ENCODE measurements at regions not wholly inside any gene's neighbourhood (a gene's known extent, or its start where the extent isn't known, plus 50 kb on each side); places are given as distances from the start of the nearest gene placed in this dataset.
"Not testable (repeated sequence)": the region's sequence is repeated elsewhere in the genome, so short reads cannot be mapped to it uniquely, and the experiment has no call there.

DNA sequence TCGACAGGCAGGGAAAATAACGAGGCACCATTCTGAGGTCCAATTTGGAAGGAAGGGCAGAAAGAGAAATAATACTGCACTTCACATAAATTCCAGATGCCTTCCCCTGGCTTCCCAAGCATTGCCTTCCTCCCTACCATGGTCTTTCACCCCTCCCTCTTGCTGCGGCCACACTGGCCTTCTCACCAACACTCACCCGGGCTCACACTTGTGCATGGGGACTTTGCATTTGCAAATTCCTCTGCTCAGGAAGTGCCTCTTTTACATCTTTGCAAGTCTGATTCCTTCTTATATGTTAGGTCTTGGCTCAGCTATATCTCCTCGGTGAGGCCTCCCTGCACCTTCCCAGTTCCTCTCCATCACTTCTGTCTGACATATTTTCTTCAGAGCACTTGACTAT lies 199.4 kb downstream of the CHIC2 start:
- FAIRE-seq: no peak

DNA sequence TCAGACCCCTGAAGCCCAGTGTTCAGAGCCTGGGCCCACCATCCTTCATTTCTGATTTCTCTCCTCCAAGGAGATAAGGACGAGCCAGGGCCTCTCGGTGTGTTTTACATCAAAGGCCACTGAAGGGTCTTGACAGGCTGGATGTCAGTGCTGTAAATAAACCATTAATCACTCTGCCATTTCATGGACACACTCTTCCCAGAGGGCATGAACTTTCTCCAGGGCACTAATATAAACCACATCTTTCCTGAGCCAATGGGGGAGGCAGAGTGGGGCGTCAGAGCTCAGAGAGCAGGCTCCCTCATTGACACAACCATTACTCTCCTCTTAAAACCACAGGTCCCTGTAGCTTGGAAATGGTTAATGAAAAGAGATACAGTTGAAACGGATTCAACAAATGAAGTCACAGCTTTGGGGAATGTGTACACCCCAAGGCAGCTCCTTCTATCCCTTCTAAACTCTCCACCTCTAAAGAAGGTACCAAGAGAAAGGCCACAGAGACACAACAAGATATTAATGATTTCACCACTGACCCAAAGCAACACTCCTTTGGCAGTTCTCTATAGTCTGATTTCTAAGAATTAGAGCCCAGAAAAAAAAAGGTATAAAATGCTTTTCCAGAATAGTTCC lies 200.6 kb downstream of the CHIC2 start:
- FAIRE-seq: no peak

- FAIRE-seq: no peak
Observed at GRCh38 chr4:53863158-53863557, 201.2 kb downstream of the CHIC2 start.

DNA sequence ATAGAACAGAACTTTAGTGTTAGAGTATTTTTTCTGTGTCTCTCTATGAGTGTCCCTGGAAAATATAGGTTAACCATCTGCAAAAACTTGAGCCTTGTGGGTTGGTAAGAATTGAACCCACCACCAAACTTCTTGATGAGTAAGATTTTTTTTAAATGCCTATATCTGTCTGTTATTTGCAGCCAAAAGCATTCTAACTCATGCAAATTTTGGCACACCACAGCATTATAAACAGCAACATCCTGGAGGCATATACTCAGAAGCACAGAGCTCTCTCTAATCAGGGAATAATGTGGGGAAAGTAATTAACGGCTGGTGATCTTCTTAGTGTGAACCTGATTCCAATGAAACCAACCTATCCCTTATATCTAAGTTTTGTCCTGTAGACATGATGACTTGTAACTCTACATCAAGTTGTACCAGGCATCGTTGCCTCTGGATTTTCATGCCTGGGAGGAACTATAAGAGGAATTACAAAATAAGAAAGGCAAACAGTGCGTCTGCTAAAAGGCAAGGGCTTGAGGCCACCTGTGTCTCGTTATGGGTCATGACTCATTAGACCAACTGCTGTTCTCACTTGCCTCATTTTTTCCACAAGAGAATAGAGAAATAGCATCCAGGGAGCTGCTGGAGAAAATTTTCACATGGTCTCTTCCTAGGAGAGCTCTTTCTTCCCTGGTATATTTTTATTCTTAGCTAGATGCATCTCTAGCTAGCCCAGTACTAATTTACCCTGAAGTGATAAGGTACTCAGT lies 202.4 kb downstream of the CHIC2 start:
- no peak for FAIRE-seq

- no peak for FAIRE-seq
Observed at GRCh38 chr4:53859305-53859704, 205.1 kb downstream of the CHIC2 start.

DNA sequence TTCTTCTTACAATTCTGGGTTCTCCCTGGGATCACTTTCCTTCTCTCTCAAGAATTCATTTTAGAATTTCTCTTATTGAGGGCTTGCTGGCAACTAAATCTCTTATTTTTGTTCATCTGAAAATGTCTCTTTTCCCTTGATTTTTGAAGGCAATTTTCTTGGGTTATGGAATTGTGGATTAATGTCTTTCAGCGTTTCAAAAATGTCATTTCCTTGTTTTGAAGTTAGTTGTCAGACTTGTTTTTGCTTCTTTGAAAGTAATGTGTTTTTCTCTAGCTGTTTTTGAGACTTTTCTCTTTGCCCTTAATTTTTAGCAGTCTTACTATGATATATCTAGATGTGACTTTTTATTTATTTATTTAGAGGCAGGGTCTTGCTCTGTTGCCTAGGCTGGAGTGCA lies 205.7 kb downstream of the CHIC2 start:
- FAIRE-seq: no peak

DNA sequence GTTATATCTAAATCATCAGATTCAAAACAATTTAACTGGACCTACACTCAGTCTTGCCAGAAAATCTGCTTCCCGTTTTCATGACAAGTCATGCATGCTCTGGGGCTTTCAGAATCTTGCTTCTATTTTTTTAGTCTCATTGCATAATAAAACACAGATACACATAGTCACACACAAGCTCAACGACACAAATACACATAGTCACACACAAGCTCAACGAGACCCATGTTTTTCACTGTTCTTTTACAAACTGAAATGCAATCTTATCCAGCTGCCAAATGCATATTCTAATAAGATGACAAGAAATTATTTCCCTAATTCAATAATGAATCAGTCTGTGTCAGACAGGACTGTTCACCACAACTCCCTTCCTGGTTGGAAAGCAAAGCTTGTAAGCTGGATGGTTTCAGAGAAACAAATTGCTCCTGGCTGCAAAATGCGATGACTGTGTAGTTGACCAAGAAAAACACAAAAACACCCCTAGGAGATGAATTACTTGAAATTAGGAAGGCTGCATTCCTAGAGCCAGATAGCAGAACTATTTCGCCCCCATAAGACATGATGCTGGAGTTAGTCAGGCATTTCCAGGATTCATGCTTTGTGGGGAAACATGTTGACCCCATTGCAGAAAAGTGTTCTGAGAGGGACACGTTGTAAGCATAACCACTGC lies 208.7 kb downstream of the CHIC2 start:
- FAIRE-seq: no peak

GRCh38 chr4:53854991-53855568 lies 209.3 kb downstream of the CHIC2 start:
- no peak for FAIRE-seq

- FAIRE-seq: no peak
Observed at GRCh38 chr4:53852343-53852742, 212.1 kb downstream of the CHIC2 start.

DNA sequence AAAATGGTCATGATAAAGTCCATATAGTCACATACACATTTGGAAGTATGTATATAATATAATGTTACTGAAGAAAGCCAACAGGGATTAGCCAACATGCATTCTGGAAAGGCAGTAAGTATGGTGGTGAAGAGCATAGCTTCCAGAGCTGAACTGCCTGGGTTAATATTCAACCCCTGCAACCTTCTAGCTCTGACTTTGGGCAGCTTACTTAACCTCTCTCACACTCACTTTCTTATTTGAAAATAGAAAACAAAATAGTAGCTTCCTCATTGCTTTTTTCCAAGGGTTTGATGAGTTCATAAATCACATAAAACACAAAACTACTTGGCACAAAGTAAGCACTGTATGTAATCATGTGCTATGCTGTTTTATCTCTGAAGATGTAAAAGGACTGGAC lies 216.4 kb downstream of the CHIC2 start:
- FAIRE-seq: no peak

- no peak for FAIRE-seq
Observed at GRCh38 chr4:53844551-53844950, 219.9 kb downstream of the CHIC2 start.

GRCh38 chr4:53844133-53844532 lies 220.3 kb downstream of the CHIC2 start:
- no peak for FAIRE-seq

- no peak for FAIRE-seq
Observed at GRCh38 chr4:53841711-53842110, 222.7 kb downstream of the CHIC2 start.

GRCh38 chr4:53840643-53841042 lies 223.8 kb downstream of the CHIC2 start:
- no peak for FAIRE-seq

- not testable (repeated sequence) for FAIRE-seq
Observed at GRCh38 chr4:53833302-53834003, 231.0 kb downstream of the CHIC2 start.

GRCh38 chr4:53832549-53832948 lies 231.9 kb downstream of the CHIC2 start:
- FAIRE-seq: no peak

DNA sequence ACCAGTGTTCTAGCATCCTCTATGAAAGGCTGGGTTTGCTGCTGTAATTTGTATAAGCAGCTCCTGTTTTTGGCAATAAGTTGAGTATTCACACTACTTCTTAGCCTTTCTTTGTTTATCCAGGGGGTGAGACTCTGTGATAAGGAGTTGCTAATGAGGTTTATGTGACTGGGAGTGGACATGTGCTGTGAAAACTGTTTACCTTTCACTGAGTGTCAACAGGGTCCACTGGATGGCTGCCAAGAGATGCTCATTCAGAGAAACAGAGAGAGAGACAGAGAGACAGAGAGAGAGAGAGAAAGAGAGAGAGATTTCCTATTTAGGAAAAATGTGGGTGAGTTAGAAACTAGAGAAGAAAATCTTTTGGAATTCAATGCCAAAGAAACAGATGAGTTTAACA lies 233.9 kb downstream of the CHIC2 start:
- FAIRE-seq: no peak

- no peak for FAIRE-seq
Observed at GRCh38 chr4:53821179-53821851, 230.0 kb upstream of the LNX1 start.

- no peak for FAIRE-seq
Observed at GRCh38 chr4:53818104-53818503, 226.8 kb upstream of the LNX1 start.

- no peak for FAIRE-seq
Observed at GRCh38 chr4:53816561-53816960, 225.3 kb upstream of the LNX1 start.

DNA sequence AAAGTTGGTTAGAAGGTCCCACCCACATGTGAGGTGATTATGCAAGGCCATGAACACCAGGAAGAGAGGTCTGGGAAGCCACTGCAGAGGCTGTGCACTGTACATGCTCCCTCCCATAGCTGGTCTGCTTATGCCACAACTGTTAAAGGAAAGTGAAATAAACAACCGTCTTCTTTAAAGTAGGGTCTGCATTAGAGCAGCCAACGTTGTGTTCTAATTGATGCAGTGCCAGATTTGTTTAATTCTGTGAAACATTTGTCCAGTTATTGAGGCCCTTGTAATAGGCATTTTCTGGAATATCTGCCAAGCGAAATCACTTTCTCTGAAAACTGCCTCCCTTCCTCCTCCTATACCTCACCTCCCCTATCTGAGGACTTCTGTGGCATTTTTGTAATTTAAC lies 224.0 kb upstream of the LNX1 start:
- no peak for FAIRE-seq

DNA sequence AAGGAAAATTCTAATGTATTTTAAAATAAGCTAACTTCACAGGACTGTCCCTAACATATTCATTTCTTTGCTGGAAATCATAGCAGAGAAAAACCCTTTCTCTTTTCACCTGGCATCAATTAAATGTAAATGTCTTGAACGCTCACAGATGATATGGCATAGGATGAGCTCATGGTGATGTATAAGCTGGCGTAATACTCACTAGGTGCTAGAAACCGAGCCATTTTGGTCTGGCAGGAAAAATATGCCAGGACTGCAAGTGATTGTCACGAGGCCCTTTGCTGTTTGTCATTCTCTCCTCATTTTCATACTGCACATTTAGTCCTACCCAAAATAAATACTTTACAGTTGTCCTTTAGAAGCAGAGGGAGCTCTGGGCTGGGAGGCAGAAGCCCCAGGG lies 222.7 kb upstream of the LNX1 start:
- FAIRE-seq: no peak

GRCh38 chr4:53810643-53811042 lies 219.4 kb upstream of the LNX1 start:
- FAIRE-seq: no peak
